ENCODE measurements at regions not wholly inside any gene's neighbourhood (a gene's known extent, or its start where the extent isn't known, plus 50 kb on each side); places are given as distances from the start of the nearest gene placed in this dataset.
A peak's percentile ranks its signal among the peaks of the same experiment; 100 is the strongest.

DNA sequence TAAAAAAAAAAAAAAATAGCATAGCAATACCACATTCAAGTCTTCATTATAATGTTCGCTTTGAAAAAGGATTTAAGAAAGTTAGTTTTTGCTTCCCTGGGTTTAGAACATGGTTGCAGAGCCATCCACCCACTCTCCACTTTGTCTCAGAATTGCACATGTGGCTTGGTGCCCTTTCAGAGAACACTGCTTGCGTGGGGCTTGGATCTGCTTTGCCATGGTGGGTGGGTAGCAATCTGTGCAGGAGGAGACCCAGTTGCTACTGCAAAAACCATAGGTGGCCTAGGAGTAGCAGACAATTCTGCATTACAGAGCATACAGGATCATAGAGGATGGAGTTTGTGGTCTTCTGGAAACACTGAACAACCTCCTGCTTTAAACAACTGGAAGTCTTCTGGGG is 421.4 kb upstream of the CELF2 start:
- Histone ChIP-seq H3K36me3 (ENCODE audit: control insufficient read depth in 3 of 3, insufficient read depth in 2 of 3, low read depth in 1 of 3, low read length in 3 of 3) (no peaks in the 10 kb centered on the region), H3K4me1 (ENCODE audit: control insufficient read depth in 3 of 3, insufficient read depth in 2 of 3, low read depth in 1 of 3, low read length in 2 of 3) (no peaks in the 10 kb centered on the region), H3K4me3 (ENCODE audit: low read depth in 1 of 3, low read length in 3 of 3) (no peak overlapping the region), H3K9me3 (ENCODE audit: control insufficient read depth in 2 of 2, insufficient read depth in 1 of 2, low read depth in 1 of 2, low read length in 1 of 2) (no peaks in the 10 kb centered on the region), H3K27me3 (ENCODE audit: control insufficient read depth in 3 of 3, insufficient read depth in 3 of 3, low read length in 3 of 3) (no peaks in the 10 kb centered on the region), H3K27ac (ENCODE audit: low read depth in 1 of 3, low read length in 2 of 3) (no peak overlapping the region)
- DNase-seq (no peak), FAIRE-seq (no peak)
- WGBS, 3 donors = 67 to 87% (median 86%) methylated on average over 2 of the region's 2 CpGs

DNA sequence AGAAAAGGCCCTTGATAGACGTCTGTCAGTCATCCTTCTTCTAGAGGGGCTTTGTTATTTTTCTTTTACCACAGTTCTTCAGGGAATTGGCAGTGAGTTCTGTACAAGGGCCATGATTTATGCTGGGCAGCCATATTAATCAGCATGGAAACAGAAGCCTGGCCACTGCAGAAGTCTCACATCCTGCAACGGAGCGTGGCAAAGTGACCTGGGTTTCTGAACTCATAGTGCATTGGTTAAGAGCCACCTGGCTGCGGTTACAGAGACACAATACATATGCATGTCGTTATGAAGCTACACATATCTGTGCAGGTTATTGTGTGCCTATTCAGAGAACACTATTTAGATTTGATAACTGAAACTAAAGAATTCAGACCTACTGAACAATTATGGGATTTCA is 419.4 kb upstream of the CELF2 start:
- no peak for FAIRE-seq

DNA sequence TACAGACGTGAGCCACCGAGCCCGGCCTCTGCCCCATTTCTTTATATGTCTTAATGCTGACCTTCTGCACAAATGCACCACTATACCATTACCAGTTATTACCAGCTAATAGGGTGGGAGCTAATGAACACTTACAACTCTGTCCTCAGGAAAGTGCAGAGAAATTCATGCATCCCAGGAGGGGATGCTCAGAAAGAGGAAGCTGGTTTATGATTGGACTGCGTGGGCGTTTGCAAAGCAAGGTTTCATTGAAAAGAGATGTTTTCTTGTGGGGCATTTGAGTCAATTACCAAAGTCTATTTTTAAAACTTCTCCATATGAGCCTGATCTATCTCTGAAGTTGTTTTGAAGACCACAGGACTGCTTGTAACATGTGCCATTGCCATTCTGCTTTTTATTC is 417.7 kb upstream of the CELF2 start:
- no peaks in the 10 kb centered on the region for H3K4me1 ChIP-seq (ENCODE audit: control insufficient read depth in 3 of 3, insufficient read depth in 2 of 3, low read depth in 1 of 3, low read length in 2 of 3)
- DNase-seq = no peak
- H3K27ac ChIP-seq (ENCODE audit: low read depth in 1 of 3, low read length in 2 of 3) = no peak overlapping the region
- H3K27me3 ChIP-seq (ENCODE audit: control insufficient read depth in 3 of 3, insufficient read depth in 3 of 3, low read length in 3 of 3) = no peaks in the 10 kb centered on the region
- 87 to 88% (median 87%) methylated on average over 5 of the region's 5 CpGs for whole genome bisulfite sequencing, 3 donors
- no peak for FAIRE-seq
- no peaks in the 10 kb centered on the region for H3K9me3 ChIP-seq (ENCODE audit: control insufficient read depth in 2 of 2, insufficient read depth in 1 of 2, low read depth in 1 of 2, low read length in 1 of 2)
- H3K4me3 ChIP-seq (ENCODE audit: low read depth in 1 of 3, low read length in 3 of 3) = no peak overlapping the region
- H3K36me3 ChIP-seq (ENCODE audit: control insufficient read depth in 3 of 3, insufficient read depth in 2 of 3, low read depth in 1 of 3, low read length in 3 of 3) = no peaks in the 10 kb centered on the region

More for the DNA sequence above, 419.4 kb upstream of the CELF2 start:
- H3K36me3 ChIP-seq (ENCODE audit: control insufficient read depth in 3 of 3, insufficient read depth in 2 of 3, low read depth in 1 of 3, low read length in 3 of 3) = no peaks in the 10 kb centered on the region
- H3K9me3 ChIP-seq (ENCODE audit: control insufficient read depth in 2 of 2, insufficient read depth in 1 of 2, low read depth in 1 of 2, low read length in 1 of 2) = no peaks in the 10 kb centered on the region
- no peak overlapping the region for H3K27ac ChIP-seq (ENCODE audit: low read depth in 1 of 3, low read length in 2 of 3)
- H3K4me3 ChIP-seq (ENCODE audit: low read depth in 1 of 3, low read length in 3 of 3) = no peak overlapping the region
- no peaks in the 10 kb centered on the region for H3K4me1 ChIP-seq (ENCODE audit: control insufficient read depth in 3 of 3, insufficient read depth in 2 of 3, low read depth in 1 of 3, low read length in 2 of 3)
- H3K27me3 ChIP-seq (ENCODE audit: control insufficient read depth in 3 of 3, insufficient read depth in 3 of 3, low read length in 3 of 3) = no peaks in the 10 kb centered on the region
- DNase-seq = no peak
- 81 to 85% (median 82%) methylated on average over 5 of the region's 5 CpGs for WGBS, 3 donors

GRCh38 chr10:10605551-10606081 is 412.1 kb upstream of the CELF2 start:
- DNase-seq (no peak), FAIRE-seq (no peak)
- H3K36me3 ChIP-seq (ENCODE audit: control insufficient read depth in 3 of 3, insufficient read depth in 2 of 3, low read depth in 1 of 3, low read length in 3 of 3) = no peaks in the 10 kb centered on the region
- no peaks in the 10 kb centered on the region for H3K27me3 ChIP-seq (ENCODE audit: control insufficient read depth in 3 of 3, insufficient read depth in 3 of 3, low read length in 3 of 3)
- WGBS, 3 donors = 59 to 62% (median 61%) methylated on average over 9 of the region's 9 CpGs
- H3K27ac ChIP-seq (ENCODE audit: low read depth in 1 of 3, low read length in 2 of 3) = peak overlapping the region in 1 of 3 donors; percentile 48
- no peaks in the 10 kb centered on the region for H3K4me1 ChIP-seq (ENCODE audit: control insufficient read depth in 3 of 3, insufficient read depth in 2 of 3, low read depth in 1 of 3, low read length in 2 of 3)
- no peak overlapping the region for H3K4me3 ChIP-seq (ENCODE audit: low read depth in 1 of 3, low read length in 3 of 3)
- H3K9me3 ChIP-seq (ENCODE audit: control insufficient read depth in 2 of 2, insufficient read depth in 1 of 2, low read depth in 1 of 2, low read length in 1 of 2) = no peaks in the 10 kb centered on the region

DNA sequence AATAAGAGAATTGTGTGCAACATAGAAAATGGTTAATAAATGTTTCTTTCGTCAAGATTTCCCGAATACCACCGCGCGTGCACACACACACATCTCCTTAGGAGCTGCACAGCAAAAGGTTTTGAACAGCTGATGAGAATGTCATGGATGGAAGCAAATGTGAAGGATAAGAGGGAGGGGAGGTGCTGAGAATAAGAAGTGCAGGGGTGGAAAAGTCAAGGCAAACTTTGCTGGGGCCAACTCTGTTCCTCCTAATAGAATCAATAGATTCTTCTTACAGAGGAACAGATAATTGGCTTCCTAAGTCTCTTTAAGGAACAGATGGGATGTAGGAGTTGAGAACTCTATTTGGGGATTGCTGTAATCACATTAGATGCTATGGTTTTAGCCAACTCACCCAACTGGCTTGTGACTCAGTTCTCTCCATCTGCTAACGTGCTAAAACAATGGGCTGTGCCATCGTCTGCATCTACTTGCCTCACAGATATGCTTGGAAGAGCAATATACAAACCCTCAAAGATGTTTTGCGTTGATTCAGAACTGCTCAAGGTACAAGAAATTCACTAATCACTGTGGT is 408.2 kb upstream of the CELF2 start:
- no peak overlapping the region for H3K4me3 ChIP-seq (ENCODE audit: low read depth in 1 of 3, low read length in 3 of 3)
- H3K9me3 ChIP-seq (ENCODE audit: control insufficient read depth in 2 of 2, insufficient read depth in 1 of 2, low read depth in 1 of 2, low read length in 1 of 2) = no peaks in the 10 kb centered on the region
- H3K36me3 ChIP-seq (ENCODE audit: control insufficient read depth in 3 of 3, insufficient read depth in 2 of 3, low read depth in 1 of 3, low read length in 3 of 3) = no peaks in the 10 kb centered on the region
- H3K27me3 ChIP-seq (ENCODE audit: control insufficient read depth in 3 of 3, insufficient read depth in 3 of 3, low read length in 3 of 3) = no peaks in the 10 kb centered on the region
- no peaks in the 10 kb centered on the region for H3K4me1 ChIP-seq (ENCODE audit: control insufficient read depth in 3 of 3, insufficient read depth in 2 of 3, low read depth in 1 of 3, low read length in 2 of 3)
- FAIRE-seq = no peak
- no peak overlapping the region for H3K27ac ChIP-seq (ENCODE audit: low read depth in 1 of 3, low read length in 2 of 3)
- DNase-seq = no peak
- 83 to 92% (median 85%) methylated on average over 8 of the region's 8 CpGs for WGBS, 3 donors

GRCh38 chr10:10610171-10610570 is 407.5 kb upstream of the CELF2 start:
- H3K4me3 ChIP-seq (ENCODE audit: low read depth in 1 of 3, low read length in 3 of 3) = no peak overlapping the region
- H3K27ac ChIP-seq (ENCODE audit: low read depth in 1 of 3, low read length in 2 of 3) = no peak overlapping the region
- FAIRE-seq (no peak), DNase-seq (no peak)
- H3K9me3 ChIP-seq (ENCODE audit: control insufficient read depth in 2 of 2, insufficient read depth in 1 of 2, low read depth in 1 of 2, low read length in 1 of 2) = no peaks in the 10 kb centered on the region
- no peaks in the 10 kb centered on the region for H3K36me3 ChIP-seq (ENCODE audit: control insufficient read depth in 3 of 3, insufficient read depth in 2 of 3, low read depth in 1 of 3, low read length in 3 of 3)
- 71 to 80% (median 80%) methylated on average over 1 of the region's 1 CpG for WGBS, 3 donors
- H3K4me1 ChIP-seq (ENCODE audit: control insufficient read depth in 3 of 3, insufficient read depth in 2 of 3, low read depth in 1 of 3, low read length in 2 of 3) = no peaks in the 10 kb centered on the region
- no peaks in the 10 kb centered on the region for H3K27me3 ChIP-seq (ENCODE audit: control insufficient read depth in 3 of 3, insufficient read depth in 3 of 3, low read length in 3 of 3)

GRCh38 chr10:10612151-10612550 is 405.5 kb upstream of the CELF2 start:
- H3K36me3 ChIP-seq (ENCODE audit: control insufficient read depth in 3 of 3, insufficient read depth in 2 of 3, low read depth in 1 of 3, low read length in 3 of 3) = no peaks in the 10 kb centered on the region
- H3K27ac ChIP-seq (ENCODE audit: low read depth in 1 of 3, low read length in 2 of 3) = no peak overlapping the region
- FAIRE-seq (no peak), DNase-seq (no peak)
- WGBS, 3 donors = 75 to 92% (median 78%) methylated on average over 3 of the region's 3 CpGs
- H3K27me3 ChIP-seq (ENCODE audit: control insufficient read depth in 3 of 3, insufficient read depth in 3 of 3, low read length in 3 of 3) = no peaks in the 10 kb centered on the region
- H3K4me3 ChIP-seq (ENCODE audit: low read depth in 1 of 3, low read length in 3 of 3) = no peak overlapping the region
- H3K9me3 ChIP-seq (ENCODE audit: control insufficient read depth in 2 of 2, insufficient read depth in 1 of 2, low read depth in 1 of 2, low read length in 1 of 2) = no peaks in the 10 kb centered on the region
- H3K4me1 ChIP-seq (ENCODE audit: control insufficient read depth in 3 of 3, insufficient read depth in 2 of 3, low read depth in 1 of 3, low read length in 2 of 3) = no peaks in the 10 kb centered on the region

GRCh38 chr10:10613656-10614244 is 403.9 kb upstream of the CELF2 start:
- Histone ChIP-seq H3K4me3 (ENCODE audit: low read depth in 1 of 3, low read length in 3 of 3) (no peak overlapping the region), H3K27me3 (ENCODE audit: control insufficient read depth in 3 of 3, insufficient read depth in 3 of 3, low read length in 3 of 3) (no peaks in the 10 kb centered on the region), H3K9me3 (ENCODE audit: control insufficient read depth in 2 of 2, insufficient read depth in 1 of 2, low read depth in 1 of 2, low read length in 1 of 2) (no peaks in the 10 kb centered on the region), H3K4me1 (ENCODE audit: control insufficient read depth in 3 of 3, insufficient read depth in 2 of 3, low read depth in 1 of 3, low read length in 2 of 3) (no peaks in the 10 kb centered on the region), H3K36me3 (ENCODE audit: control insufficient read depth in 3 of 3, insufficient read depth in 2 of 3, low read depth in 1 of 3, low read length in 3 of 3) (no peaks in the 10 kb centered on the region), H3K27ac (ENCODE audit: low read depth in 1 of 3, low read length in 2 of 3) (no peak overlapping the region)
- DNase-seq (no peak), FAIRE-seq (no peak)
- WGBS, 3 donors = 26 to 44% (median 41%) methylated on average over 3 of the region's 3 CpGs

- Histone ChIP-seq H3K4me1 (ENCODE audit: control insufficient read depth in 3 of 3, insufficient read depth in 2 of 3, low read depth in 1 of 3, low read length in 2 of 3) (no peaks in the 10 kb centered on the region), H3K9me3 (ENCODE audit: control insufficient read depth in 2 of 2, insufficient read depth in 1 of 2, low read depth in 1 of 2, low read length in 1 of 2) (no peaks in the 10 kb centered on the region), H3K36me3 (ENCODE audit: control insufficient read depth in 3 of 3, insufficient read depth in 2 of 3, low read depth in 1 of 3, low read length in 3 of 3) (no peaks in the 10 kb centered on the region), H3K27ac (ENCODE audit: low read depth in 1 of 3, low read length in 2 of 3) (no peak overlapping the region), H3K27me3 (ENCODE audit: control insufficient read depth in 3 of 3, insufficient read depth in 3 of 3, low read length in 3 of 3) (no peaks in the 10 kb centered on the region), H3K4me3 (ENCODE audit: low read depth in 1 of 3, low read length in 3 of 3) (no peak overlapping the region)
- no peak for DNase-seq
- 71 to 82% (median 79%) methylated on average over 2 of the region's 2 CpGs for WGBS, 3 donors
- FAIRE-seq = no peak
These were observed 400.0 kb upstream of the CELF2 start for GRCh38 chr10:10617686-10618085.

All from small intestine (tissue), 7 donors.